ENCODE measurements at regions not wholly inside any gene's neighbourhood (a gene's known extent, or its start where the extent isn't known, plus 50 kb on each side); places are given as distances from the start of the nearest gene placed in this dataset.

DNA sequence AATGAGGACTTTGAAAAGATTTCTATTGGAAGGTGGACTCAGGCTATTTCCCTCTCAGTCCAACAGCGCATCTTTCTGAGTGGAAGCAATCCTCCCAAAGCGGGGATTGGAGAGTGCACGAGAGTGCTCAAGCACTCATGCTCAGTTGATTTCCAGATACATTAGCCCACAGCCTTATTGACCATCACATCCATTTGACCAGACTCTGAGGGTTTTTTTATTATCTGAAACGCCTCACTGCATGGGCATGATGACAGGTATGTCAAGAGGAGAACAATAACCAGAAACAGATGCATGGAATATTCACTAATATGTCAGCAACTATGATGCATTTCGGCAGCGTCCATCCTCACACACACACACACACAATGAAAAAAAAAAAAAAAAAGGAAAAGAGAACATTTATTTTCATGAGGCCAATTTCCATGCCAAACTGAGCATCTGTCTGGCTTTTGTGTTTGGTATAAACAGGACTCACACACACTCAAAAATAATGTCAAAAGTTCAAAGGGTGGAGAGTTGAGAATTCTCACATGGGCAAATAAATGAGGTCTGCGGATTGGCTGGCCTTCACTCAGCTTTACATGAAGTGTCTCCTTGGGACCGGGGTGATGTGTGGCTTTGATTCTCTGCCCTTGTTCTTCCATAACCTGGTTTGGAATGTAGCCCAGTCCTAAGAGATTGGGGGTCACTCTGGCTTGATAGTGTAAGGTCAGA is 371.6 kb downstream of the MCTP2 start:
- POLR2A ChIA-PET: no interaction called here
- H3K4me1 Mint-ChIP-seq (ENCODE audit: insufficient read depth, unreplicated experiment): no peaks in the 10 kb centered on the region
- intact Hi-C loops (cut with micrococcal nuclease): no loop called here
- no peaks in the 10 kb centered on the region for H3K27me3 Mint-ChIP-seq (ENCODE audit: insufficient read depth, unreplicated experiment)
- no peak overlapping the region for H3K27ac Mint-ChIP-seq (ENCODE audit: low read depth, unreplicated experiment)
- CTCF ChIA-PET: no interaction called here
- H3K9me3 Mint-ChIP-seq (ENCODE audit: unreplicated experiment): no peaks in the 10 kb centered on the region
- no peak for DNase-seq (ENCODE audit: unreplicated experiment)
- no peak overlapping the region for H3K4me3 Mint-ChIP-seq (ENCODE audit: unreplicated experiment)
- H3K36me3 Mint-ChIP-seq (ENCODE audit: insufficient read depth, unreplicated experiment): peaks cover 5% of the 10 kb centered on the region
- no peak for TF ChIP-seq CTCF (IDR thresholded peaks at IDR 0.05; ENCODE audit: unreplicated experiment)
- no TSS peak for BruUV-seq (replicated peaks)

DNA sequence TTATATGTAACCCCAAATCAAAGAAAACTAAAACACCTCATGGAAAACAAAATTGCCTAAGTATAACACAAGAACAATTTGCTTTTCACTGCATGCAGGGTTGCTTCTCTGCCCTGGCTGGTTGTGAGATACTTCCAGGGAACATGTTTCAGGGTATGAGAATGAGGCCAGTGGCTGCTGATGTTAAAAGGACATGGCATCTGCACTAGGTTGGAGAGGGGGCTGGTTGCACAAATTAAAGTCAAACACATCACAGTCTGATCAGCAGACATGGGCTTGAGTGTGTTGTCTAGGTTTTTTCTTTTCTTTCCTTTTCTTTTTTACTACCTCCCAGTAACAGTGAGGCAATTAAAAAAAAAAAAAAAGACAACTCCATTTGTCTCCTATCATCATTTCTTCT is 374.9 kb downstream of the MCTP2 start:
- intact Hi-C loops (cut with micrococcal nuclease): no loop called here
- no peak overlapping the region for H3K27ac Mint-ChIP-seq (ENCODE audit: low read depth, unreplicated experiment)
- no TSS peak for BruUV-seq (replicated peaks)
- H3K36me3 Mint-ChIP-seq (ENCODE audit: insufficient read depth, unreplicated experiment): no peaks in the 10 kb centered on the region
- no peaks in the 10 kb centered on the region for H3K9me3 Mint-ChIP-seq (ENCODE audit: unreplicated experiment)
- DNase-seq (ENCODE audit: unreplicated experiment): no peak
- ChIA-PET CTCF (interaction anchor here (1.0 kb wide), 1 partner anchor 686 kb away, joined by 4 read pairs; no protein-coding TSS in a partner anchor), POLR2A (no interaction called here)
- no peaks in the 10 kb centered on the region for H3K4me1 Mint-ChIP-seq (ENCODE audit: insufficient read depth, unreplicated experiment)
- TF ChIP-seq CTCF (IDR thresholded peaks at IDR 0.05; ENCODE audit: unreplicated experiment): no peak
- no peaks in the 10 kb centered on the region for H3K27me3 Mint-ChIP-seq (ENCODE audit: insufficient read depth, unreplicated experiment)
- no peak overlapping the region for H3K4me3 Mint-ChIP-seq (ENCODE audit: unreplicated experiment)

DNA sequence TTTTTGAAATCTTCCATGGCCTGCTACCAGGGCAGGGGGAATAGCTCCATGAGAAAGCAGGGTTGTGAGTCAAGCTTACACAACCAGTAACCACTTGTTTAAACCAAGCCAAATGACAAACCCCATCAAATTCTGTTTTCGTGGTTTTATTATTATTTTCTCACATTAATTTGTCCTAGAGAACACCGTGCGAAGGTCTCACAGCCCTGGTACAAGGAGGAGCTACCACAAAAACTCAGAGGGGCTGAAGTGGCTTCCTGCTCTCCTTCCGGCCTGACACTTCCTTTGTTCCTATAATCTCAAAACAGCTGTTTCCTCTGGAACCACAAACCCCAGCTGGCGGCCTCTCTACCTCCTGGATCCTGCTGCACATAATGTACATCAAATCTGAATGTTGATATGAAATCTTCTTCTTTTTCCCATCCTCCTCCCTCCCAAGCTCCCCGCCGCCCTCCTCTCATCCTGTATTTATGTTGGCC is 375.9 kb downstream of the MCTP2 start:
- POLR2A ChIA-PET: no interaction called here

GRCh38 chr15:94610069-94610468 is 378.7 kb downstream of the MCTP2 start:
- CTCF ChIA-PET: no interaction called here
- H3K27ac Mint-ChIP-seq (ENCODE audit: low read depth, unreplicated experiment): no peak overlapping the region
- no peaks in the 10 kb centered on the region for H3K27me3 Mint-ChIP-seq (ENCODE audit: insufficient read depth, unreplicated experiment)
- intact Hi-C loops (cut with micrococcal nuclease): no loop called here
- DNase-seq (ENCODE audit: unreplicated experiment): no peak
- H3K36me3 Mint-ChIP-seq (ENCODE audit: insufficient read depth, unreplicated experiment): no peaks in the 10 kb centered on the region
- no peak overlapping the region for H3K4me3 Mint-ChIP-seq (ENCODE audit: unreplicated experiment)
- no peak for TF ChIP-seq CTCF (IDR thresholded peaks at IDR 0.05; ENCODE audit: unreplicated experiment)
- H3K4me1 Mint-ChIP-seq (ENCODE audit: insufficient read depth, unreplicated experiment): no peaks in the 10 kb centered on the region
- POLR2A ChIA-PET: no interaction called here
- no peaks in the 10 kb centered on the region for H3K9me3 Mint-ChIP-seq (ENCODE audit: unreplicated experiment)
- BruUV-seq (replicated peaks): no TSS peak

More for the DNA sequence above, 375.9 kb downstream of the MCTP2 start:
- Mint-ChIP-seq H3K9me3 (ENCODE audit: unreplicated experiment) (no peaks in the 10 kb centered on the region), H3K27ac (ENCODE audit: low read depth, unreplicated experiment) (no peak overlapping the region), H3K4me3 (ENCODE audit: unreplicated experiment) (no peak overlapping the region), H3K36me3 (ENCODE audit: insufficient read depth, unreplicated experiment) (no peaks in the 10 kb centered on the region), H3K4me1 (ENCODE audit: insufficient read depth, unreplicated experiment) (no peaks in the 10 kb centered on the region), H3K27me3 (ENCODE audit: insufficient read depth, unreplicated experiment) (no peaks in the 10 kb centered on the region)
- DNase-seq (ENCODE audit: unreplicated experiment): no peak
- CTCF ChIA-PET: interaction anchor here (0.5 to 1.0 kb wide), 4 partner anchors 16 to 685 kb away, joined by 3 to 4 read pairs (median 4); no protein-coding TSS in a partner anchor
- intact Hi-C loops (cut with micrococcal nuclease): no loop called here
- no peak for TF ChIP-seq CTCF (IDR thresholded peaks at IDR 0.05; ENCODE audit: unreplicated experiment)
- no TSS peak for BruUV-seq (replicated peaks)

Measured in MCF 10A (cell line).